Brain microvascular endothelial cell (primary cell): ENCODE measurements at regions not wholly inside any gene's neighbourhood (a gene's known extent, or its start where the extent isn't known, plus 50 kb on each side); places are given as distances from the start of the nearest gene placed in this dataset.

Experiments used
- DNase-seq: peaks from one replicate; pipeline ENCODE4 v3.0.0-alpha.2; 2020
- H3K27ac ChIP-seq: fragments of 250-450 bp; sonication (Bioruptor Pico); 2 replicates; pipeline ENCODE4 v1.5.1; 2020; ENCODE audit warnings: mild to moderate bottlenecking, moderate library complexity
- H3K27me3 ChIP-seq: fragments of 250-450 bp; sonication (Bioruptor Pico); replicated peaks from 2 replicates; pipeline ENCODE4 v1.5.1; 2020; ENCODE audit warnings: mild to moderate bottlenecking
- H3K36me3 ChIP-seq: fragments of 250-450 bp; sonication (Bioruptor Pico); replicated peaks from 2 replicates; pipeline ENCODE4 v1.5.1; 2020; ENCODE audit warnings: mild to moderate bottlenecking
- H3K4me3 ChIP-seq: 2 replicates; pipeline ENCODE4 v1.5.1; 2011; ENCODE audit warnings: low read depth, mild to moderate bottlenecking, control low read depth, low read length, moderate library complexity
- CTCF ChIP-seq: IDR thresholded peaks from 2 replicates; pipeline ENCODE4 v1.5.1; 2011; ENCODE audit warnings: low read depth, mild to moderate bottlenecking, moderate library complexity, low read length, control low read depth, inconsistent platforms; ENCODE audit errors: missing control alignments
- in situ Hi-C: cut with HindIII; loops from 2 replicates; pipeline ENCODE4 v1.10.0; 2017; ENCODE audit warnings: low sequenced_read_pairs, low pct_ligation_motif_present

GRCh38 chr5:88952344-88952743 is 69.4 kb upstream of the MEF2C start:
- no peak for TF ChIP-seq CTCF
- Histone ChIP-seq H3K27ac (no peak overlapping the region), H3K36me3 (no peaks in the 10 kb centered on the region), H3K27me3 (no peaks in the 10 kb centered on the region), H3K4me3 (no peak overlapping the region)
- in situ Hi-C loops, result no loop called here
- DNase-seq, result peak; percentile 38

GRCh38 chr5:88951457-88951856 is 68.5 kb upstream of the MEF2C start:
- no peak for TF ChIP-seq CTCF
- H3K36me3 ChIP-seq, result no peaks in the 10 kb centered on the region
- no peak for DNase-seq
- no peak overlapping the region for H3K4me3 ChIP-seq
- no peak overlapping the region for H3K27ac ChIP-seq
- H3K27me3 ChIP-seq, result no peaks in the 10 kb centered on the region
- in situ Hi-C loops, result no loop called here

- no peak for TF ChIP-seq CTCF
- Histone ChIP-seq H3K27me3 (no peaks in the 10 kb centered on the region), H3K4me3 (no peak overlapping the region), H3K27ac (no peak overlapping the region), H3K36me3 (no peaks in the 10 kb centered on the region)
- DNase-seq, result no peak
- in situ Hi-C loops, result no loop called here
Measured at GRCh38 chr5:88948746-88949600, 66.0 kb upstream of the MEF2C start.

- no peak for TF ChIP-seq CTCF
Measured at GRCh38 chr5:88944751-88945531, 62.0 kb upstream of the MEF2C start.

GRCh38 chr5:88941581-88941980 is 58.6 kb upstream of the MEF2C start:
- in situ Hi-C loops, result no loop called here
- no peak for DNase-seq
- no peaks in the 10 kb centered on the region for H3K36me3 ChIP-seq
- no peaks in the 10 kb centered on the region for H3K27me3 ChIP-seq
- no peak overlapping the region for H3K4me3 ChIP-seq
- H3K27ac ChIP-seq, result no peak overlapping the region
- TF ChIP-seq CTCF, result no peak

More at GRCh38 chr5:88944751-88945531, 62.0 kb upstream of the MEF2C start:
- peak; percentile 31 for DNase-seq
- Histone ChIP-seq H3K36me3 (no peaks in the 10 kb centered on the region), H3K27ac (no peak overlapping the region), H3K4me3 (no peak overlapping the region), H3K27me3 (no peaks in the 10 kb centered on the region)
- in situ Hi-C loops, result no loop called here
